Memory B cell (primary cell): ENCODE measurements at regions not wholly inside any gene's neighbourhood (a gene's known extent, or its start where the extent isn't known, plus 50 kb on each side); places are given as distances from the start of the nearest gene placed in this dataset.

ENCODE experiments used
- ATAC-seq: fragments of 150-1000 bp; cut with Tn5 transposase; 2 replicates; pipeline ENCODE4 v1.10.0; 2021; ENCODE audit warnings: low read depth, mild to moderate bottlenecking, moderate library complexity
- DNase-seq, 2 donors: peaks; one replicate each; pipeline ENCODE4 v3.0.0; 2022; ENCODE audit warnings: low spot score in 2 of 2
- H3K27ac Mint-ChIP-seq: one replicate; pipeline ENCODE4 v1.8.0; 2022; ENCODE audit warnings: mild to moderate bottlenecking, moderate library complexity, mixed read lengths
- H3K27me3 Mint-ChIP-seq: one replicate; pipeline ENCODE4 v1.8.0; 2022; ENCODE audit warnings: mixed read lengths
- H3K36me3 Mint-ChIP-seq: one replicate; pipeline ENCODE4 v1.8.0; 2022; ENCODE audit warnings: mild to moderate bottlenecking, mixed read lengths
- H3K4me1 Mint-ChIP-seq: one replicate; pipeline ENCODE4 v1.8.0; 2022; ENCODE audit warnings: mixed read lengths
- H3K4me3 Mint-ChIP-seq: one replicate; pipeline ENCODE4 v1.8.0; 2022; ENCODE audit warnings: mild to moderate bottlenecking, moderate library complexity, mixed read lengths
- H3K9me3 Mint-ChIP-seq: one replicate; pipeline ENCODE4 v1.8.0; 2022; ENCODE audit warnings: mixed read lengths

GRCh38 chr15:62769604-62770003 is 272.9 kb upstream of the TPM1 start:
- H3K4me3 Mint-ChIP-seq, result no peak overlapping the region
- DNase-seq, result no peak
- no peak for ATAC-seq

GRCh38 chr15:62770111-62770660 is 272.4 kb upstream of the TPM1 start:
- DNase-seq (no peak), ATAC-seq (no peak)
- peaks cover 5% of the 10 kb centered on the region for H3K27me3 Mint-ChIP-seq
- H3K36me3 Mint-ChIP-seq, result no peaks in the 10 kb centered on the region
- H3K4me1 Mint-ChIP-seq, result peaks cover 3% of the 10 kb centered on the region
- no peak overlapping the region for H3K27ac Mint-ChIP-seq
- no peaks in the 10 kb centered on the region for H3K9me3 Mint-ChIP-seq
- H3K4me3 Mint-ChIP-seq, result no peak overlapping the region

More at GRCh38 chr15:62769604-62770003, 272.9 kb upstream of the TPM1 start:
- no peaks in the 10 kb centered on the region for H3K36me3 Mint-ChIP-seq
- peaks cover 3% of the 10 kb centered on the region for H3K4me1 Mint-ChIP-seq
- no peaks in the 10 kb centered on the region for H3K9me3 Mint-ChIP-seq
- H3K27me3 Mint-ChIP-seq, result peaks cover 7% of the 10 kb centered on the region
- H3K27ac Mint-ChIP-seq, result no peak overlapping the region

GRCh38 chr15:62770752-62771151 is 271.8 kb upstream of the TPM1 start:
- no peak overlapping the region for H3K4me3 Mint-ChIP-seq
- H3K36me3 Mint-ChIP-seq, result no peaks in the 10 kb centered on the region
- no peak overlapping the region for H3K27ac Mint-ChIP-seq
- ATAC-seq (no peak), DNase-seq (no peak)
- peaks cover 5% of the 10 kb centered on the region for H3K27me3 Mint-ChIP-seq
- peaks cover 3% of the 10 kb centered on the region for H3K4me1 Mint-ChIP-seq
- H3K9me3 Mint-ChIP-seq, result no peaks in the 10 kb centered on the region

- Mint-ChIP-seq H3K27me3 (peaks cover 5% of the 10 kb centered on the region), H3K36me3 (no peaks in the 10 kb centered on the region), H3K27ac (no peak overlapping the region), H3K4me3 (no peak overlapping the region), H3K9me3 (no peaks in the 10 kb centered on the region), H3K4me1 (peaks cover 3% of the 10 kb centered on the region)
- DNase-seq (no peak), ATAC-seq (no peak)
Observed at GRCh38 chr15:62771234-62771633, 271.3 kb upstream of the TPM1 start.

GRCh38 chr15:62773369-62774165 is 269.0 kb upstream of the TPM1 start:
- no peak for DNase-seq
- H3K4me3 Mint-ChIP-seq, result no peak overlapping the region
- ATAC-seq, result no peak
- H3K27me3 Mint-ChIP-seq, result peaks cover 3% of the 10 kb centered on the region
- H3K36me3 Mint-ChIP-seq, result no peaks in the 10 kb centered on the region
- H3K27ac Mint-ChIP-seq, result no peak overlapping the region
- H3K9me3 Mint-ChIP-seq, result no peaks in the 10 kb centered on the region
- peaks cover 3% of the 10 kb centered on the region for H3K4me1 Mint-ChIP-seq

- Mint-ChIP-seq H3K9me3 (no peaks in the 10 kb centered on the region), H3K4me3 (no peak overlapping the region), H3K27ac (no peak overlapping the region), H3K27me3 (no peaks in the 10 kb centered on the region), H3K36me3 (no peaks in the 10 kb centered on the region), H3K4me1 (no peaks in the 10 kb centered on the region)
- DNase-seq, result no peak
- ATAC-seq, result no peak
Observed at GRCh38 chr15:62775932-62776331, 266.6 kb upstream of the TPM1 start.

- Mint-ChIP-seq H3K36me3 (no peaks in the 10 kb centered on the region), H3K27me3 (no peaks in the 10 kb centered on the region), H3K4me3 (no peak overlapping the region), H3K9me3 (no peaks in the 10 kb centered on the region), H3K4me1 (no peaks in the 10 kb centered on the region), H3K27ac (no peak overlapping the region)
- ATAC-seq, result no peak
- DNase-seq, result no peak
Observed at GRCh38 chr15:62777671-62778070, 264.9 kb upstream of the TPM1 start.

- ATAC-seq, result no peak
- H3K27me3 Mint-ChIP-seq, result no peaks in the 10 kb centered on the region
Observed at GRCh38 chr15:62779036-62779770, 263.3 kb upstream of the TPM1 start.

GRCh38 chr15:62779899-62780298 is 262.6 kb upstream of the TPM1 start:
- no peaks in the 10 kb centered on the region for H3K4me1 Mint-ChIP-seq
- no peaks in the 10 kb centered on the region for H3K36me3 Mint-ChIP-seq
- no peak for DNase-seq
- no peak overlapping the region for H3K27ac Mint-ChIP-seq
- no peak overlapping the region for H3K4me3 Mint-ChIP-seq
- ATAC-seq, result no peak
- no peaks in the 10 kb centered on the region for H3K9me3 Mint-ChIP-seq
- H3K27me3 Mint-ChIP-seq, result no peaks in the 10 kb centered on the region

More at GRCh38 chr15:62779036-62779770, 263.3 kb upstream of the TPM1 start:
- Mint-ChIP-seq H3K9me3 (no peaks in the 10 kb centered on the region), H3K4me1 (no peaks in the 10 kb centered on the region), H3K27ac (no peak overlapping the region), H3K4me3 (no peak overlapping the region), H3K36me3 (no peaks in the 10 kb centered on the region)
- DNase-seq, result no peak

GRCh38 chr15:62781081-62781497 is 261.5 kb upstream of the TPM1 start:
- Mint-ChIP-seq H3K36me3 (no peaks in the 10 kb centered on the region), H3K27me3 (peaks cover 1% of the 10 kb centered on the region), H3K4me1 (no peaks in the 10 kb centered on the region), H3K27ac (no peak overlapping the region), H3K4me3 (no peak overlapping the region), H3K9me3 (no peaks in the 10 kb centered on the region)
- DNase-seq (no peak), ATAC-seq (no peak)

- H3K27ac Mint-ChIP-seq, result no peak overlapping the region
- H3K9me3 Mint-ChIP-seq, result no peaks in the 10 kb centered on the region
- H3K27me3 Mint-ChIP-seq, result peaks cover 1% of the 10 kb centered on the region
- no peak for ATAC-seq
- DNase-seq, result no peak
- H3K36me3 Mint-ChIP-seq, result no peaks in the 10 kb centered on the region
- H3K4me1 Mint-ChIP-seq, result no peaks in the 10 kb centered on the region
- no peak overlapping the region for H3K4me3 Mint-ChIP-seq
Observed at GRCh38 chr15:62782071-62782841, 260.3 kb upstream of the TPM1 start.

- peaks cover 1% of the 10 kb centered on the region for H3K27me3 Mint-ChIP-seq
- H3K9me3 Mint-ChIP-seq, result no peaks in the 10 kb centered on the region
- ATAC-seq, result no peak
- H3K4me3 Mint-ChIP-seq, result no peak overlapping the region
- no peak overlapping the region for H3K27ac Mint-ChIP-seq
- no peak for DNase-seq
- no peaks in the 10 kb centered on the region for H3K36me3 Mint-ChIP-seq
- no peaks in the 10 kb centered on the region for H3K4me1 Mint-ChIP-seq
Observed at GRCh38 chr15:62782896-62783295, 259.7 kb upstream of the TPM1 start.

GRCh38 chr15:62783303-62783957 is 259.1 kb upstream of the TPM1 start:
- ATAC-seq (no peak), DNase-seq (no peak)
- no peaks in the 10 kb centered on the region for H3K36me3 Mint-ChIP-seq
- H3K9me3 Mint-ChIP-seq, result no peaks in the 10 kb centered on the region
- no peaks in the 10 kb centered on the region for H3K4me1 Mint-ChIP-seq
- H3K4me3 Mint-ChIP-seq, result no peak overlapping the region
- no peak overlapping the region for H3K27ac Mint-ChIP-seq
- H3K27me3 Mint-ChIP-seq, result peaks cover 1% of the 10 kb centered on the region
